Ovary (tissue), 3 donors: ENCODE measurements at regions not wholly inside any gene's neighbourhood (a gene's known extent, or its start where the extent isn't known, plus 50 kb on each side); places are given as distances from the start of the nearest gene placed in this dataset.

Experiments used
- POLR2A ChIP-seq: fragments of 450-650 bp; IDR thresholded peaks from one replicate; pipeline ENCODE4 v1.6.1; 2017; ENCODE audit warnings: antibody characterized with exemption, mild to moderate bottlenecking, moderate library complexity
- TF ChIP-seq, protein P1 (sequence below), 3 donors: fragments of 450-650 bp in 2 of 3; fragments of 200-600 bp in 1 of 3; IDR thresholded peaks; one replicate each; pipeline versions ENCODE4 v1.5.1 to v1.8.0; 2016 to 2022; ENCODE audit warnings: antibody characterized with exemption in 3 of 3, mild to moderate bottlenecking in 1 of 3
- donor health status: DM: no; HTN: no; CAD: no.

GRCh38 chr1:99527078-99527477 is 118.8 kb upstream of the PALMD start:
- TF ChIP-seq, protein P1, sequence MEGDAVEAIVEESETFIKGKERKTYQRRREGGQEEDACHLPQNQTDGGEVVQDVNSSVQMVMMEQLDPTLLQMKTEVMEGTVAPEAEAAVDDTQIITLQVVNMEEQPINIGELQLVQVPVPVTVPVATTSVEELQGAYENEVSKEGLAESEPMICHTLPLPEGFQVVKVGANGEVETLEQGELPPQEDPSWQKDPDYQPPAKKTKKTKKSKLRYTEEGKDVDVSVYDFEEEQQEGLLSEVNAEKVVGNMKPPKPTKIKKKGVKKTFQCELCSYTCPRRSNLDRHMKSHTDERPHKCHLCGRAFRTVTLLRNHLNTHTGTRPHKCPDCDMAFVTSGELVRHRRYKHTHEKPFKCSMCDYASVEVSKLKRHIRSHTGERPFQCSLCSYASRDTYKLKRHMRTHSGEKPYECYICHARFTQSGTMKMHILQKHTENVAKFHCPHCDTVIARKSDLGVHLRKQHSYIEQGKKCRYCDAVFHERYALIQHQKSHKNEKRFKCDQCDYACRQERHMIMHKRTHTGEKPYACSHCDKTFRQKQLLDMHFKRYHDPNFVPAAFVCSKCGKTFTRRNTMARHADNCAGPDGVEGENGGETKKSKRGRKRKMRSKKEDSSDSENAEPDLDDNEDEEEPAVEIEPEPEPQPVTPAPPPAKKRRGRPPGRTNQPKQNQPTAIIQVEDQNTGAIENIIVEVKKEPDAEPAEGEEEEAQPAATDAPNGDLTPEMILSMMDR (IDR thresholded peaks at IDR 0.05): peak in 1 of 3 donors; percentile 33
- TF ChIP-seq POLR2A: no peak
